ENCODE measurements at regions not wholly inside any gene's neighbourhood (a gene's known extent, or its start where the extent isn't known, plus 50 kb on each side); places are given as distances from the start of the nearest gene placed in this dataset.

- Histone ChIP-seq H4K20me1 (ENCODE audit: insufficient read depth, low read length) (peaks cover 4% of the 10 kb centered on the region; the same call in 1 of the 2 replicates), H2BK20ac (ENCODE audit: low read depth, low read length) (no peak overlapping the region), H3K56ac (ENCODE audit: extremely low read depth, insufficient read depth, low read length) (no peak overlapping the region), H3K4me1 (ENCODE audit: control insufficient read depth, insufficient read depth, low read length) (peaks cover 3% of the 10 kb centered on the region), H4K91ac (ENCODE audit: insufficient read depth, low read depth, low read length) (no peak overlapping the region), H3K4me3 (ENCODE audit: insufficient read depth, low read depth, low read length) (no peak overlapping the region), H3K9me1 (ENCODE audit: insufficient read depth, low read length) (peaks cover 4% of the 10 kb centered on the region; the same call in 1 of the 2 replicates), H3K23ac (ENCODE audit: low read depth, low read length) (no peak overlapping the region), H2BK15ac (ENCODE audit: low read depth, low read length) (no peak overlapping the region), H2AK5ac (ENCODE audit: low read depth, low read length) (no peak overlapping the region), H3K9ac (ENCODE audit: low read depth, low read length) (no peak overlapping the region), H3K36me3 (ENCODE audit: control insufficient read depth, insufficient read depth, low read length) (no peaks in the 10 kb centered on the region), H4K8ac (ENCODE audit: low read depth in 2 of 2, low read length in 2 of 2) (no peak overlapping the region), H2BK120ac (ENCODE audit: low read depth, low read length) (no peak overlapping the region), H2AFZ (replicated peaks; ENCODE audit: low read length, poor library complexity) (no peak overlapping the region), H2AK9ac (replicated peaks; ENCODE audit: low read depth, low read length, poor library complexity) (no peak overlapping the region), H3K27me3 (ENCODE audit: control insufficient read depth, insufficient read depth, low read length) (peaks cover 2% of the 10 kb centered on the region; the same call in 1 of the 2 replicates), H3K4me2 (ENCODE audit: low read depth, low read length) (no peak overlapping the region), H3K4ac (ENCODE audit: low read depth, low read length) (no peak overlapping the region), H3K14ac (replicated peaks; ENCODE audit: low read depth, low read length) (no peak overlapping the region), H3K18ac (ENCODE audit: low read depth, low read length) (no peak overlapping the region), H3K27ac (ENCODE audit: insufficient read depth, low read length) (no peak overlapping the region), H3K9me3 (ENCODE audit: control insufficient read depth, insufficient read depth, low read length) (peaks cover 5% of the 10 kb centered on the region; the same call in 1 of the 2 replicates), H3K79me1 (ENCODE audit: low read depth in 1 of 2, low read length in 2 of 2) (no peaks in the 10 kb centered on the region), H4K5ac (ENCODE audit: low read depth, low read length) (no peak overlapping the region), H2BK5ac (ENCODE audit: low read depth, low read length, poor library complexity, severe bottlenecking) (no peak overlapping the region)
- no peak for TF ChIP-seq RFX5 (IDR thresholded peaks at IDR 0.05; ENCODE audit: low read depth, low read length)
- no peak for TF ChIP-seq ELK1 (IDR thresholded peaks at IDR 0.05; ENCODE audit: borderline replicate concordance, low read depth, low read length)
- no peak for TF ChIP-seq FOS (IDR thresholded peaks at IDR 0.05; ENCODE audit: low read depth, low read length)
- no peak for TF ChIP-seq POLR2A (IDR thresholded peaks at IDR 0.05; ENCODE audit: low read depth, low read length)
- TF ChIP-seq MAZ (IDR thresholded peaks at IDR 0.05; ENCODE audit: borderline replicate concordance, low read depth, low read length): no peak
- no peak for TF ChIP-seq NFE2L2 (IDR thresholded peaks at IDR 0.05; ENCODE audit: low read depth, low read length)
- TF ChIP-seq CHD1 (IDR thresholded peaks at IDR 0.05; ENCODE audit: low read depth, low read length): no peak
- no peak for TF ChIP-seq CTCF (conservative IDR thresholded peaks at IDR 0.05; ENCODE audit: low read depth, low read length)
- TF ChIP-seq CEBPB (IDR thresholded peaks at IDR 0.05; ENCODE audit: low read depth, low read length): no peak
- no peak for TF ChIP-seq SMC3 (IDR thresholded peaks at IDR 0.05; ENCODE audit: low read depth, low read length)
- no peak for TF ChIP-seq USF2 (IDR thresholded peaks at IDR 0.05; ENCODE audit: low read depth, low read length)
- TF ChIP-seq RAD21 (IDR thresholded peaks at IDR 0.05; ENCODE audit: low read length): no peak
- TF ChIP-seq MAFK (IDR thresholded peaks at IDR 0.05; ENCODE audit: low read depth, low read length): no peak
- no peak for TF ChIP-seq BHLHE40 (IDR thresholded peaks at IDR 0.05; ENCODE audit: low read depth, low read length)
- TF ChIP-seq MXI1 (IDR thresholded peaks at IDR 0.05; ENCODE audit: borderline replicate concordance, low read depth, low read length): no peak
- no peak for TF ChIP-seq RCOR1 (IDR thresholded peaks at IDR 0.05; ENCODE audit: insufficient replicate concordance, low read length)
- dilution Hi-C loops (cut with HindIII; ENCODE audit: low sequenced_read_pairs, unreplicated experiment): no loop called here
- ATAC-seq (ENCODE audit: low read depth): no peak
- DNase-seq: no peak
- WGBS, 2 experiments (ENCODE audit: extremely low coverage in 2 of 2, insufficient read length in 1 of 2): no CpG with 5 or more reads among the region's 1 CpG
- BruUV-seq (replicated peaks): no TSS peak
- in situ Hi-C loops (cut with MboI; ENCODE audit: low sequenced_read_pairs): no loop called here
- intact Hi-C loops (cut with micrococcal nuclease): no loop called here
- POLR2A ChIA-PET (ENCODE audit: unreplicated experiment): no interaction called here
- CTCF ChIA-PET: no interaction called here
Observed at GRCh38 chr14:55519473-55520080, 60.4 kb upstream of the KTN1 start.
